Endothelial cell (in vitro differentiated cells): ENCODE measurements at regions not wholly inside any gene's neighbourhood (a gene's known extent, or its start where the extent isn't known, plus 50 kb on each side); places are given as distances from the start of the nearest gene placed in this dataset.

Experiments
- DNase-seq: peaks from one replicate; pipeline ENCODE4 v3.0.0; 2021; ENCODE audit warnings: low spot score
- H3K27ac Mint-ChIP-seq: one replicate; pipeline ENCODE4 v1.8.0; 2021; ENCODE audit warnings: mixed read lengths, inconsistent platforms; ENCODE audit not compliant: unreplicated experiment
- H3K27me3 Mint-ChIP-seq: one replicate; pipeline ENCODE4 v1.8.0; 2021; ENCODE audit warnings: mild to moderate bottlenecking, moderate library complexity, mixed read lengths, inconsistent platforms; ENCODE audit not compliant: unreplicated experiment
- H3K36me3 Mint-ChIP-seq: one replicate; pipeline ENCODE4 v1.8.0; 2021; ENCODE audit warnings: mild to moderate bottlenecking, low read depth, mixed read lengths, inconsistent platforms; ENCODE audit not compliant: unreplicated experiment
- H3K4me1 Mint-ChIP-seq: one replicate; pipeline ENCODE4 v1.8.0; 2021; ENCODE audit warnings: mild to moderate bottlenecking, mixed read lengths, inconsistent platforms; ENCODE audit not compliant: unreplicated experiment
- H3K4me3 Mint-ChIP-seq: one replicate; pipeline ENCODE4 v1.8.0; 2021; ENCODE audit warnings: mild to moderate bottlenecking, mixed read lengths, inconsistent platforms; ENCODE audit not compliant: unreplicated experiment
- H3K9me3 Mint-ChIP-seq: one replicate; pipeline ENCODE4 v1.8.0; 2021; ENCODE audit warnings: mixed read lengths, inconsistent platforms; ENCODE audit not compliant: unreplicated experiment
- CTCF ChIP-seq: fragments of 200-600 bp; sonication (generic); IDR thresholded peaks from one replicate; pipeline ENCODE4 v1.5.0; 2021; ENCODE audit warnings: antibody characterized with exemption; ENCODE audit not compliant: unreplicated experiment

GRCh38 chr15:25087137-25087536 lies 132.3 kb downstream of the SNRPN start:
- Mint-ChIP-seq H3K27ac (no peak overlapping the region), H3K9me3 (peaks cover 21% of the 10 kb centered on the region), H3K4me3 (no peak overlapping the region), H3K27me3 (peaks cover 21% of the 10 kb centered on the region), H3K4me1 (no peaks in the 10 kb centered on the region), H3K36me3 (peaks cover 79% of the 10 kb centered on the region)
- TF ChIP-seq CTCF, result no peak
- DNase-seq, result no peak

GRCh38 chr15:25088261-25088790 lies 133.5 kb downstream of the SNRPN start:
- no peak for TF ChIP-seq CTCF
- peaks cover 11% of the 10 kb centered on the region for H3K9me3 Mint-ChIP-seq
- no peak overlapping the region for H3K4me3 Mint-ChIP-seq
- peak overlapping the region; percentile 67 for H3K27ac Mint-ChIP-seq
- peaks cover 70% of the 10 kb centered on the region for H3K36me3 Mint-ChIP-seq
- no peak for DNase-seq
- H3K4me1 Mint-ChIP-seq, result no peaks in the 10 kb centered on the region
- peaks cover 18% of the 10 kb centered on the region for H3K27me3 Mint-ChIP-seq

- H3K36me3 Mint-ChIP-seq, result peaks cover 66% of the 10 kb centered on the region
- H3K9me3 Mint-ChIP-seq, result peaks cover 11% of the 10 kb centered on the region
- H3K4me3 Mint-ChIP-seq, result peak overlapping the region; percentile 16
- H3K27me3 Mint-ChIP-seq, result peaks cover 7% of the 10 kb centered on the region
- H3K27ac Mint-ChIP-seq, result no peak overlapping the region
- DNase-seq, result no peak
- no peak for TF ChIP-seq CTCF
- no peaks in the 10 kb centered on the region for H3K4me1 Mint-ChIP-seq
Measured at GRCh38 chr15:25089577-25089976, 134.8 kb downstream of the SNRPN start.

GRCh38 chr15:25090073-25090733 lies 135.4 kb downstream of the SNRPN start:
- Mint-ChIP-seq H3K36me3 (peaks cover 64% of the 10 kb centered on the region), H3K4me1 (no peaks in the 10 kb centered on the region), H3K4me3 (peak overlapping the region; percentile 16), H3K27me3 (peaks cover 7% of the 10 kb centered on the region), H3K27ac (no peak overlapping the region), H3K9me3 (peaks cover 16% of the 10 kb centered on the region)
- no peak for DNase-seq
- no peak for TF ChIP-seq CTCF

- DNase-seq, result no peak
- H3K4me1 Mint-ChIP-seq, result no peaks in the 10 kb centered on the region
- H3K27me3 Mint-ChIP-seq, result peaks cover 5% of the 10 kb centered on the region
- no peak overlapping the region for H3K27ac Mint-ChIP-seq
- TF ChIP-seq CTCF, result no peak
- peaks cover 57% of the 10 kb centered on the region for H3K36me3 Mint-ChIP-seq
- peaks cover 16% of the 10 kb centered on the region for H3K9me3 Mint-ChIP-seq
- H3K4me3 Mint-ChIP-seq, result no peak overlapping the region
Measured at GRCh38 chr15:25091421-25092158, 136.8 kb downstream of the SNRPN start.
